NCI-H510A (cell line): ENCODE measurements at regions not wholly inside any gene's neighbourhood (a gene's known extent, or its start where the extent isn't known, plus 50 kb on each side); places are given as distances from the start of the nearest gene placed in this dataset.
A peak's percentile ranks its signal among the peaks of the same experiment; 100 is the strongest.
"Not testable (repeated sequence)": the region's sequence is repeated elsewhere in the genome, so short reads cannot be mapped to it uniquely, and the experiment has no call there.

Experiments used
- DNase-seq: peaks from one replicate; lab custom pipeline; 2025; lab: John Stamatoyannopoulos, UW

GRCh38 chr7:29703830-29704229 is 102.5 kb upstream of the WIPF3 start:
- not testable (repeated sequence) for DNase-seq

- DNase-seq, result not testable (repeated sequence)
These were observed 97.3 kb upstream of the WIPF3 start for GRCh38 chr7:29709002-29709401.

- not testable (repeated sequence) for DNase-seq
These were observed 83.2 kb upstream of the WIPF3 start for GRCh38 chr7:29723127-29723526.

DNA sequence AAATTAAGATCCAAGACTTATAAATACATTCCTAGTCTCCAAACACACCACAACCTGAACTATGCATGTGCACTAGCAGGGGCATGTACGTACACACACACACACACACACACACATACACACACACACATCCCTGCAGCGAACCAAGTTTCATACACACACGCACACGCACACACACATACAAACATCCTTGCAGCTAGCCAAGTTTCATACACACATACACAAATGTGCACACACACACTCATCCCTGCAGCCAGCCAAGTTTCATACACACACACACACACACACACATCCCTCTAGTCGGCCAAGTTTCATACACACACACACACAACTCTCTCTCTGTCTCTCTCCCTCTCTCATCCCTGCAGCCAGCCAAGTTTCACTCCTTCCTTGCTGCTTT is 82.7 kb upstream of the WIPF3 start:
- DNase-seq, result no peak

DNA sequence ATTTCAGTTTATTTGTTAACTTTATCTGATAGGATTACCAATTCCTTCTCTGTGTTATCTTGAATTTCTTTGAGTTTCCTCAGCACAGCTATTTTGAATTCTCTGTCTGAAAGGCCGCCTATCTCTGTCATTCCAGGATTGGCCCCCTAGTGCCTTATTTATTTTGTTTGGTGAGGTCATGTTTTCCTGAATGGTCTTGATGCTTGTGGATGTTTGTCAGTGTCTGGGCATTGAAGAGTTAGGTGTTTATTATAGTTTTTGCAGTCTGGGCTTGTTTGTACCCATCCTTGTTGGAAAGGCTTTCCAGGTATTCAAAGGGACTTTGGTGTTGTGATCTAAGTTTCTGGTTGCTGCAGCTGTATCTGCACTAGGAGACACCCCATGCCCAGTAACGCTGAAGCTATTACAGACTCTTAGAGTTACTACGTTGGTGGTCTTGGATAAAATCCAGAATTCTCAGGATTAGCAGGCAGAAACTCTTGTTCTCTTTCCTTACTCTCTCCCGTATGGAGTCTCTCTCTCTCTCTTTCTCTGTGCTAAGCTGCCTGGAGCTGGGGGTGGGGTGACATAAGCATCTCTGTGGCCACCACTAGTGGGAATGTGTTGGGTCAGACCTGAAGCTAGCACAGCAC is 76.7 kb upstream of the WIPF3 start:
- DNase-seq, result not testable (repeated sequence)

DNA sequence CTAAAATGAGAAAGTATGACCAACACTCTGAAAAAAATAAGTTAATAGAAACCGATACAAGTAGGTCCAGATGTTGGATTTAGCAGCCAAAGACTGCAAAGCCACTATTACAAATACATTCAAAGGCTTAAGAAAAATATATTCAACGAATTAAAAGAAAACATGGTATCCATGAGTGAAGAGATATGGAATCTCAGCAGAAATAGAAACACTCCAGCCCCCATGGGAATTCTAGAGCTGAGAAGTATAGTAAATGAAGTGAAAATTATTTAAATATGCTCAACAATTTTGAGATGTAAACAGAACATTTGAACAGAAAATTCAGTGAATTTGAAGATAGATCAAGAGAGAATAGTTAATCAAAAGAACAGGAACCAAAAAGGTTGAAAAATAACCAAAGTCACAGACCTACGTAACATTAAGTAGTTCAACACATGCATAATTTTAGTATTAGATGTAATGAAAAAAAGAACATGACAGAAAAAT is 72.0 kb upstream of the WIPF3 start:
- DNase-seq, result no peak

GRCh38 chr7:29747645-29748245 is 58.6 kb upstream of the WIPF3 start:
- not testable (repeated sequence) for DNase-seq

DNA sequence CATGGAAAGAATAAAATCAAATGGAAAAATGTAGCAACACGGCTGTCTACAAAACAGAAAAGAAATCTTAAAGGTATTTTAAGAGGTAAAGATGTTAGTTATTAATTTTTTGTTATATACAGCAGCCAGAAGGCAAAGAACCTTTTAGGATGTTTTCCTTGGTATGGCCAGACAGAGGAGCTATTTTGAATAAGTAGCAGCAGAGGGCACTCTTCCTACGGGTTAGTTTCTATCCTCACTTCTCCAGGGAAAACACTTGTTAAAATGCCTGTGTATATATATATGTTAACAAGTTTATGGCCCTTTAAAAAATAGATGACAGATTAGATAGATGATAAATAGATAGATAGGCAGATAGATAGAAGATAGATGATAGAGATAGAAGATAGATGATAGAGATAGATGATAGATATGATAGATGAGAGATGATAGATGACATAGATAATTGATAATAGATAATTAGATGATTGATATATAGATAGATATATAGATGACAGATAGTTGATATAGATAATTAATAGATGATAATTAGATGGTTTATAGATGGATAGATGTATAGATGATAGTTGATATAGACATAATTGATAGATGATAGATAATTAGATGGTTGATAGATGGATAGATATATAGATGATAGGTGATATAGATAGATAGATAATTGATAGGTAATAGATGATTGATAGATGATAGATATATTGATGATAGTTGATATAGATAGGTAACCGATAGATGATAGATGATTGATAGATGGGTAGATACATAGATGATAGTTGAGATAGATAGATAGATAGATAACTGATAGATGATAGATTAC is 57.8 kb upstream of the WIPF3 start:
- peak; percentile 21 for DNase-seq

DNA sequence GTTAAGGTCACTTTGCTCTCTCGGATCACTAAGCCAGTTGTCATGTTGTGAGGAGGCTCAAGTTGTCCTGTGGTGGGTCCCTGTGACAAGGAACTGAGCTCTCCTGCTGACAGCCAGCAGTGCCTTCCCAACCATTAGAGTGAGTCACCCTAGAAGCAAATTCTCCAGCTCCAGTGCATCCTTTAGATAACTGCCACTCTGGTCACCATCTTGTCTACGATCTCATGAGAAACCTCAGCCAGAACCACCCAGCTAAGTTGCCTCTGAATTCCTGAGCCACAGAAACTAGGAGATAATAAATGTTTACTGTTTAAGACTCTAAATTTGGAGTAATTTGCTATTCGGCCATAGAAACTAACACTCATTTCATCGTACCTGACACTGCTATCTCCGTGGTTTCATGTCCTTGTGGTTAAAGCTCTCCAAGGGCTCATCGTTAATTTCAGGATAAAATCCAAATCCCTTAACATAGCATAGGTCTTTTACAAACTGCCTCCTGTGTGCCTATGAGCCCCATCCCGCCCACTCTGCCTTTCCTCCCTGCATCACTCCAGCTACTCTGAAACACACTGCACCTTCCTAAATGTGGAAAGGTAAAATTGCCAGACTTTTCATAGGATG is 56.5 kb upstream of the WIPF3 start:
- DNase-seq, result no peak

DNA sequence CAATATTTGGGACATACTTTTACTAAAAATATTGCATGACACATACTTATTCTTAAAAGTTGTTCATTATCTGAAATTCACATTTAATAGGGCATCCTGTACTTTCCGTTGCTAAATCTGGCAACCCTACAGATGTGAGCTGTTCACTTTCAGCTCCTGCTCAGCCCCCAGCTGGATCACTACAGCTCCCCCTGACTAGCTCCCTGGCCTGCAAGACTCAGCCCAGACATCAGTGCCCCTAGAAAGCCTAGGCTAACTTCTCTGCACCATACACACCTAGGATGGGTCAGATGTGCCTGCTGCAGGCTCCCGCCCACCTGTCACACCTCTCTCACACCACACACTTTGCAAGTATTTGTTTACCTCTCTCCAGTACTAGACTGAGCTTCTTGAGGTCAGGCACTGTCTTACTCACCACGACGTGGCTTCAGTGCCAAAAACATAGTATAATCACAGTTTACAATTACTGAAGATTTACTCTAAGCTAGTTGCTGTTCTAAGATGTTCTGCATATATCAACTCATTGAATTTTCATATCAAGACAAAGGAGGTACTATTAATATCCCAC is 55.9 kb upstream of the WIPF3 start:
- not testable (repeated sequence) for DNase-seq

DNA sequence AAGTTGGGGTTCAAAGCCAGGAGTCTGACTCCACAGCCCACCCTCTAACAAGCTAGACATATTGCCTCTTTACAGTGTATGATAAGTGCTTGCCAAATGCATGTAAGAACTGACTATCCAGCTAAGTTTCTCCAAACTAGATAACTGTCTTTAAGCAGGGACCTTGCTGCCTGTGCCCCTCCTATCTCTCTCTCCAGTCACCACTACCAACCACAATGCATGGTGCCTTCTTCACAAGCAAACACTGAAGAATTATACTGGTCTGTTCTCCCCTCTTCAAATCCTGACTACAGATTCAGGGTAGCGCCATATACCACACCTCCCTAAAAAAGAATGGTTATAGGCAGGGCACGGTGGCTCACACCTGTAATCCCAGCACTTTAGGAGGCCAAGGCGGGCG is 55.3 kb upstream of the WIPF3 start:
- not testable (repeated sequence) for DNase-seq

- DNase-seq, result no peak
These were observed 51.3 kb upstream of the WIPF3 start for GRCh38 chr7:29754874-29755490.
